Caki2 (cell line): ENCODE measurements at regions not wholly inside any gene's neighbourhood (a gene's known extent, or its start where the extent isn't known, plus 50 kb on each side); places are given as distances from the start of the nearest gene placed in this dataset.

Experiments used
- DNase-seq: peaks from one replicate; pipeline ENCODE4 v3.0.0-alpha.2; 2015; ENCODE audit warnings: low read depth
- in situ Hi-C: cut with HindIII; loops from 2 replicates; pipeline ENCODE4 v1.10.0; 2016; ENCODE audit warnings: low sequenced_read_pairs, low pct_unique_long_range_greater_than_20kb, mixed read lengths

GRCh38 chr18:28858248-28858647 is 681.3 kb upstream of the CDH2 start:
- DNase-seq: no peak
- in situ Hi-C loops: no loop called here

DNA sequence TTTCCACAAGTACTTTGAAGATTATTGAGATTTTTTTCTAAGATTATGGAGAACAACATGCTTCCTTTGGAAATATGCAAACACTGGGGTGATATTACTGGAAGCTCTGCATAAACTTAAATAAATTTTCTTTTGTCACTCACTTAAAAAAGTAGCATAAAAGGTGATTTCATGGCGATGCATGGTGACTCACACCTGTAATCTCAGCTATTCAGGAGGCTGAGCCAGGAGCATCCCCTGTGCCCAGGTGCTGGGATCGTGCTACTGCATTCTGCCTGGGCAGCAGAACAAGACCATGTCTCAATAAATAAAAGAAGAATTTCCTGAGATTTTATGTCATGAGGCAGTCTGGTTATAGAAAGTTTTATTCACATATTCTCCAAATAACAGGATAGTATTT is 679.1 kb upstream of the CDH2 start:
- DNase-seq: no peak
- in situ Hi-C loops: no loop called here

DNA sequence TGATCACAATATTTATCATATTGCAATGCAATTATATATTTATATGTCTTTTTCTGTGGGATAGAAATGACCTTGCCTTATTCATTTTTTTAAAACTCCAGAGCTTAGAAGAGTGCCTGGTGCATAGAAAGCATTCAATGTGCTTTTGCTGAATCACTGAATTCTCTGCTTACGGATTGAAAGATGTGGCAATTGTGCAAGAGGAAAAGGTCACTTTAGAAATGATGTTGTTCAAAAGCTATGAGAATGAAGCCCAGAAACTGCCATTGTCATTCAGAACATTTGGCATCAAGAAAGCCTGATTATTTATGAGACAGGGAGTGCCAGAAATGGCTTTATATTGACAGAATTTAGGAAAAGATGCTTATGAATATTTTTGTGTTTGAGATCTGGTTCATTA is 678.6 kb upstream of the CDH2 start:
- DNase-seq: no peak
- in situ Hi-C loops: no loop called here

DNA sequence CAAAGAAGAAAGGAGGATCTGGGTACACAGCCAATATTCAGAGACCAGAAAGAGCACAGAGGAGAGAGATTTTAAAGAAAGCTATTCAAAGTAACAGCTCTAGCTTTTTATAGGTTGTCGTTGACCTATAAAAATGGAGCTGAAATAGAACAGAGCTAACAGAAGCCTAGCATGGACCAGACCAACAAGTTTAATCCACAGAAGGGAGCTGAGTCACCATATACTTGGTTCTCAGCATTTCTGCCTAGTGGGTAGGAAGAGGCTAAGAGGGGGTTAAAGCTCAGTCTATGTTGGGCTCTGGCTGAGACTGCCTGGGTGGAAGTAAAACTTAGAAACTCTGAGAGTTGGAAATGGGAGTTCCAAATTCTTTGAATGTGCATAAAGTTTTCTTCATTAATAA is 678.0 kb upstream of the CDH2 start:
- in situ Hi-C loops: no loop called here
- DNase-seq: no peak

- no peak for DNase-seq
- in situ Hi-C loops: no loop called here
These were observed 670.0 kb upstream of the CDH2 start for GRCh38 chr18:28846958-28847357.

GRCh38 chr18:28837100-28837499 is 660.2 kb upstream of the CDH2 start:
- no peak for DNase-seq

GRCh38 chr18:28834889-28835288 is 658.0 kb upstream of the CDH2 start:
- no peak for DNase-seq
- in situ Hi-C loops: no loop called here

More at GRCh38 chr18:28837100-28837499, 660.2 kb upstream of the CDH2 start:
- in situ Hi-C loops: no loop called here

GRCh38 chr18:28831908-28832307 is 655.0 kb upstream of the CDH2 start:
- in situ Hi-C loops: no loop called here
- DNase-seq: no peak

DNA sequence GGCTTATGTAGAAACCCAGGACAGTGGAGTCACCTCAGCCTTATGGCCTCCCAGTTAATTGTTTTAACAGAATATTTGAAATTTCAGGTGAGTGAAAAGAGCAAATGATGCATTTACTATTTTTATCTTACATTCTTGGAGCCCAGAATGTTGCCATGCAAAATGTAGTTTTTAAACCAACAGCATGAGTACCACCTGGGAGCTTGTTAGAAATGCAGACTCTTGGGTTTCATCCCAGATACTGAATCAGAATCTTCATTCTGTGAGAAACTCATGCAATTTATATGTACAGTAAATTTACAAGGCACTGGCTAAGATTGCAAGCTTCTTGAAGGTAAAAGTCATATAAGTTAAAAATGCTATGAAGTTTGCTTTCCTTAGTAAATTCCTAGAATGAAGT is 654.5 kb upstream of the CDH2 start:
- DNase-seq: no peak
- in situ Hi-C loops: no loop called here

- in situ Hi-C loops: no loop called here
- DNase-seq: no peak
These were observed 649.2 kb upstream of the CDH2 start for GRCh38 chr18:28826107-28826506.

DNA sequence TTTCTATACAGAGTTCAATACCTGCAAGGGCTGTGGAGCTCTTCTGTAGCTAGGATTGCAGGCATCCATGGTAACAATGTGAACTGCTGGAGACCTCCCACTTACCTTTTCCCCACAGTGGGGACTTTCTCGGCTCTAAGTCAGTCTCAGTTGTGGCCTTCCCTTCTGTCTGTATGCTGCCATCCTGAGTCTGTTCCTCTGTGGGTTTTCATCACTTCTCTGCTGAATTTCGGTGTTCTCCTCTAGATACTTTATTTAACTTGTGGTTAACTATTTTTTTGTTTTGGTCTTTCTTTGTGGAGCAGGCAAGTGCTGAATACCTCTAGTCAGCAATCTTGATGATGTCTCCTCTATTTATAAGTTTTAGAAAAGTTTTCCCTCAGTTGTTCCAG is 647.2 kb upstream of the CDH2 start:
- no peak for DNase-seq
- in situ Hi-C loops: no loop called here

DNA sequence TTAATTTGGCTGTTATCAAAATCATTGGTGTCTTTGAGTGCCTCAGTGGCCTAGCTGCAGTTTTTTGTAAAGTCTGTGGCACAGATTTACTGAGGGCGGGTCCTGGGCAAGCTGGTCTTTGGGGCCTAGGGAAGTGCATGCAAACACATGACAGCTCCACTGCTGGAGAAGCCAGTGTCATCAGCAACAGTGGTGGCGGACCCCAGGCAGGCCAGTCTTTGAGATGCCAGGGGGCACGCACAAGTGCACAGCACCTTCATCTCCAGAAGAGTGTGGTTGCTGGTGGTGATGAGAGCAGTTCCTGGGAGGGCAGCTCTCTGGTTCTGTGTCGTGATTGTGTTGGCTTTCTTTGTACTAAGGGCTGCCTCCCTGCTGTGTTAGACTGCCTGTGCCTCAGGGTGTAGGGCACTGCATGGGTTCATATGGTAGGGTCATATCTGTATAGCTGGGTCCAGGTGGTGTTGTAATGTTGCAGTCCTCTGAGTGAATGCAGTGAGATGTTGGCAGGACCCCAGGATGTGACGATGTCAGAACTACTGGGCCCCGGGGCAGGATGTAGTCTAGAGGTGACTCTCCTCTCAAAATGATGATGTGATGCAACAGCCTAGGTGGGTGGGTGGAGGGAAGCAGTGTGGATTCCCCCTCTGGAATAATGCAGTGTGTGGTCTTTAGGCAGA is 646.7 kb upstream of the CDH2 start:
- in situ Hi-C loops: no loop called here
- no peak for DNase-seq

DNA sequence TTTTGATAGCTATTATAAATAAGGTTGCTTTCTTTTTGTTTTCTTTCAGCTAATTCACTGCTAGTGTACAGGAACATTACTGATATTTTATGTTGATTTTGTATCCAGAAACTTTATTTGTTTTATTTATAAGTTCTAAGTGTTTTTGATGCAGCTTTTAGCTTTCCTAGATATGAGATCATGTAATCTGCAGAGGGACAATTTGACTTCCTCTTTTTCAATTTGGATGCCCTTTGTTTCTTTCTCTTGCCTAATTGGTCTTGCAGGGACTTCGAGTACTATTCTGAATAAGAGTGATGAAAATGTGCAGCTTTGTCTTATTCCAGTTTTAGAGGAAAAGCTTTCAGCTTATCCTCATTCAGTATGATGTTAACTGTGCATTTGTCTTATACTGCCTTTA is 643.4 kb upstream of the CDH2 start:
- DNase-seq: no peak
- in situ Hi-C loops: no loop called here

DNA sequence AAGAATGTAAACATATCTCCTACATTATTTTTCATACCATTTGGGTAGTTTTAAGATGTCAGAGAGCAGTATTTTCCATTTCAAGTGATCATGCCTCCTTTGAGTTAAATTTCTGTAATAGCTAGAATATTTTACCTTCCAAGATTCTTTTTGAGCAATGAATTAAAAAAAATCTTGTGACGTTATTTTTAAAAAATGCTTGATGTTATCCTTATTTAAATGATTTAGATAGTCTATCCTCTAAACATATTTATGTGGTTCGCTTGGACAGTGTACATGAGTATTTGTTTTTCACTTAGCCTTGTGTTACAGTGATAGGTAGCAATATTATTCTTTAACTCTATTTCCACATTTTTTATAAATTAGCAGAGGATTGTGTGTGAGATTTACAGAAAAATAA is 639.2 kb upstream of the CDH2 start:
- in situ Hi-C loops: no loop called here
- DNase-seq: no peak

GRCh38 chr18:28814365-28814764 is 637.4 kb upstream of the CDH2 start:
- in situ Hi-C loops: no loop called here
- no peak for DNase-seq

DNA sequence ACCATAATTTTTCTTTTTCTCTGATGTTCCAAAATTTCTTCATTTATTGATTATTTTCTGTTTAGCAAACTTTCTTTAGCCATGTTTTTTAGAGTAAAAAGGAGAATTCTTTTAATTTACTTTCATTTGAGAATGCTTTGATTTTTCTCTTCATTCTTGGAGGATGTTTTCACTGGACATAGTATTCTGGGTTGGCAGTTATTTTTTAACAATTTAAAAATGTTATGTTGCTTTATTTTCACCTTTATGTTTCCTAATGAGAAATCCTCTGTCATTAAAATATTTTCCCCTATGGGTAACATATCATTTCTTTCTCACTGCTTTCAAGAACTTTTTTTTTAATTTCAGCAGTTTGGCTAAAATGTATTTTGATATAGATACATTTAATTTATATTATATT is 631.4 kb upstream of the CDH2 start:
- DNase-seq: no peak
- in situ Hi-C loops: no loop called here

DNA sequence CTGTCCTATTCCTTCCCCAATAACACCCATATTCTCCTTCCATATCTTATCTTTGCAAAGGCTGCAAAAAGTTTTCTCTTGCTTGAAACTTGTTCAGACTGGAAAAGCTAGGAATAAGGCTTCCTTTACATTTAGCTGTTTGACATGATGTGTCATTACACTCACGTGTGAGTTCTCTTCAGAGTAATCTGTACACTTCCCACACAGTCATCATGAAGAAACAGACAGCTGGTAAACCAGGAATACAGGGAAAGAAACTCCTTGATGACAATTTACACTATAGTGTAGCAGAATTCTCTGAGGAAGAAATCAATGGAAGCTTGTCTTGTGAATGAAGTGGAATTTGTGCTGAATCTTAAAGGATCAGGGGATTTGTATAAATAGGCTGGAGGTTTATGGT is 628.6 kb upstream of the CDH2 start:
- in situ Hi-C loops: no loop called here
- no peak for DNase-seq

DNA sequence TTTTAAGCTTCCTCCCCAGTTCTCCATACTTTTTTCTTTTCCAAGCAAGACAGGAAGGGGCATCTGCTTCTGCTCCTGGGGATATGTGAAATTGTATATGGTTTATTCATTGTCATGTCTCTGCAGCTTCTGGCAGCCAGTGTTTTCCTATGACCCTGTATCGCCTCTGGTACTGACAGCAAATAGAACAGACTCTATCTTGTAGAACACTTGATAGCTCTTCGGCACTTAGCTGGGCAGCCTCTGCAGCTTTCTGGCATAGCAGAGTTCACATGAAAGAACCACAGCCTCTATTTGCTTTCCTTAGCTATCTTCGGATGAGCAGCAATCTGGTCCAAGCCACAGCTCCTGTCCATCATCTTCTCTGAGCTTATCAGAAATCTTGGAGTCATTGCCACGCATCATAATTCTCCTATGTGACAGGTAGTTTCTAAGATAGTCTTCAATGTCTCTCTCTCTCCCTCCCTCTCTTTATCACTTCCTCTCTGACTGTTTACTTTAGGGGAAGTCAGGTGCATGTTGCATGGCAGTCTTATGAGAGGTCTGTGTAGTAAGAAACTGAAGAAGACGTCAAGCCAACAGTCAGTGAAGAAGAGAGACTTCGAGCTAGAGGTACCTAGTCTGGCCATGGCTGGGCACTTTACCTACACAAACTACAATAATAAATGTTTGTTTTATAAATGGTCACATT is 627.7 kb upstream of the CDH2 start:
- in situ Hi-C loops: no loop called here
- DNase-seq: no peak

GRCh38 chr18:28802546-28802945 is 625.6 kb upstream of the CDH2 start:
- in situ Hi-C loops: no loop called here
- no peak for DNase-seq

GRCh38 chr18:28801876-28802275 is 624.9 kb upstream of the CDH2 start:
- no peak for DNase-seq
- in situ Hi-C loops: no loop called here
